ENCODE measurements at regions not wholly inside any gene's neighbourhood (a gene's known extent, or its start where the extent isn't known, plus 50 kb on each side); places are given as distances from the start of the nearest gene placed in this dataset.

DNA sequence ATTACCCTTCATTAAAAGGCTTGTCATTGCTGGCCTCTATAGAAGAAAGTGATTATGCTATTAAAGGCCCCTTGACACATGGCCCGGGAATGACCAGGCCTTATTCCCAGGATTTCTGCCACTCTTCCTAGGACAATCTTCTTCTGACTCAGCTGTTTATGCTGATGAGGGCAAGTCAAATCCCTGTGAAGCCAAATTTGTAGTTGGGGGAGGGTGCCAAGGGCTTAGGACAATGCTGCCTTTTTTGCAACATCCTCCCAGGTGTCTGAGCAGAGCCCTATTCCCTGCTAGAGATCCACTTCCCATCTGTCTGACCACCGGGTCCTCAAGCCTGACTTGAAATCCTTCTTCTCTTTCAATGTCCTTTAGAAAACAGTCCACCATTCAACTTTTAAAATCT, 230.7 kb upstream of the SRRM4 start:
- DNase-seq, result no peak
- Histone ChIP-seq H3K9me3 (ENCODE audit: control insufficient read depth, low read length) (no peaks in the 10 kb centered on the region), H3K4me3 (ENCODE audit: low read length) (no peak overlapping the region), H3K9ac (ENCODE audit: extremely low read depth, low read length, poor library complexity, severe bottlenecking) (no peak overlapping the region), H3K27me3 (ENCODE audit: control insufficient read depth, insufficient read depth, low read length, poor library complexity, severe bottlenecking) (peaks cover under 1% of the 10 kb centered on the region), H3K4me1 (ENCODE audit: control insufficient read depth, insufficient read depth, low read length) (no peaks in the 10 kb centered on the region), H3K27ac (ENCODE audit: low read depth, low read length) (no peak overlapping the region), H3K36me3 (ENCODE audit: control insufficient read depth, insufficient read depth, low read length) (no peaks in the 10 kb centered on the region)
- TF ChIP-seq, protein P1, sequence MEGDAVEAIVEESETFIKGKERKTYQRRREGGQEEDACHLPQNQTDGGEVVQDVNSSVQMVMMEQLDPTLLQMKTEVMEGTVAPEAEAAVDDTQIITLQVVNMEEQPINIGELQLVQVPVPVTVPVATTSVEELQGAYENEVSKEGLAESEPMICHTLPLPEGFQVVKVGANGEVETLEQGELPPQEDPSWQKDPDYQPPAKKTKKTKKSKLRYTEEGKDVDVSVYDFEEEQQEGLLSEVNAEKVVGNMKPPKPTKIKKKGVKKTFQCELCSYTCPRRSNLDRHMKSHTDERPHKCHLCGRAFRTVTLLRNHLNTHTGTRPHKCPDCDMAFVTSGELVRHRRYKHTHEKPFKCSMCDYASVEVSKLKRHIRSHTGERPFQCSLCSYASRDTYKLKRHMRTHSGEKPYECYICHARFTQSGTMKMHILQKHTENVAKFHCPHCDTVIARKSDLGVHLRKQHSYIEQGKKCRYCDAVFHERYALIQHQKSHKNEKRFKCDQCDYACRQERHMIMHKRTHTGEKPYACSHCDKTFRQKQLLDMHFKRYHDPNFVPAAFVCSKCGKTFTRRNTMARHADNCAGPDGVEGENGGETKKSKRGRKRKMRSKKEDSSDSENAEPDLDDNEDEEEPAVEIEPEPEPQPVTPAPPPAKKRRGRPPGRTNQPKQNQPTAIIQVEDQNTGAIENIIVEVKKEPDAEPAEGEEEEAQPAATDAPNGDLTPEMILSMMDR (conservative IDR thresholded peaks at IDR 0.05), result no peak
- no peaks in the 10 kb centered on the region for H3K4me1 Mint-ChIP-seq
- H3K4me3 Mint-ChIP-seq, result no peak overlapping the region
- H3K9me3 Mint-ChIP-seq, result no peaks in the 10 kb centered on the region
- 64 to 85% methylated on average over 2 of the region's 2 CpGs for WGBS, 2 experiments (ENCODE audit: insufficient coverage in 1 of 2, insufficient read length in 1 of 2)
- H3K27ac Mint-ChIP-seq, result no peak overlapping the region
- no peaks in the 10 kb centered on the region for H3K36me3 Mint-ChIP-seq (ENCODE audit: low read depth)
- H3K27me3 Mint-ChIP-seq (ENCODE audit: insufficient read depth), result peaks cover 4% of the 10 kb centered on the region

DNA sequence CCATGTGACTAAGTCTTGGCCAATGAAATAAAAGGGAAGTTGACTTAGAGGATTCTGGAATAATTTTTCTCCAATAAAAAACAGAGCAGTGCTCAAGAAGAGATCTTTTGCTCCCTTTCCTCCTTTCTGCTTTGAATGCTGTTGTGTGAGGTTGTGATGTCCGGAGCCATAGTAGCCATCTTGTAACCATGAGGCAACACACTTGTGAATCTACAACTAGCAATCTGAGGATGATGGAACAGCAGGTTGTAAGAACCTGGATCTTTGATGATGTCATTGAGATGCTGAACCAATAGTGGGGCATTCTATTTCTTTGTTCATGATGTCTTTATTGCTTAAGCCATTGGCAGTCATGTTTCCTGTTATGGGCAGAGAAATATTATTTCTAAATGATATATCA, 230.0 kb upstream of the SRRM4 start:
- DNase-seq, result no peak
- Mint-ChIP-seq H3K27ac (no peak overlapping the region), H3K27me3 (ENCODE audit: insufficient read depth) (peaks cover 9% of the 10 kb centered on the region), H3K4me3 (no peak overlapping the region), H3K36me3 (ENCODE audit: low read depth) (no peaks in the 10 kb centered on the region), H3K9me3 (no peaks in the 10 kb centered on the region), H3K4me1 (no peaks in the 10 kb centered on the region)
- H3K36me3 ChIP-seq (ENCODE audit: control insufficient read depth, insufficient read depth, low read length), result no peaks in the 10 kb centered on the region
- TF ChIP-seq, protein P1 (conservative IDR thresholded peaks at IDR 0.05), result no peak
- no peaks in the 10 kb centered on the region for H3K4me1 ChIP-seq (ENCODE audit: control insufficient read depth, insufficient read depth, low read length)
- no peaks in the 10 kb centered on the region for H3K9me3 ChIP-seq (ENCODE audit: control insufficient read depth, low read length)
- H3K27me3 ChIP-seq (ENCODE audit: control insufficient read depth, insufficient read depth, low read length, poor library complexity, severe bottlenecking), result peaks cover 7% of the 10 kb centered on the region
- H3K4me3 ChIP-seq (ENCODE audit: low read length), result no peak overlapping the region
- no peak overlapping the region for H3K9ac ChIP-seq (ENCODE audit: extremely low read depth, low read length, poor library complexity, severe bottlenecking)
- no peak overlapping the region for H3K27ac ChIP-seq (ENCODE audit: low read depth, low read length)
- WGBS, 2 experiments (ENCODE audit: insufficient coverage in 1 of 2, insufficient read length in 1 of 2), result 89% methylated on average over 1 of the region's 1 CpG; no CpG with 5 or more reads in 1 of the 2 experiments

DNA sequence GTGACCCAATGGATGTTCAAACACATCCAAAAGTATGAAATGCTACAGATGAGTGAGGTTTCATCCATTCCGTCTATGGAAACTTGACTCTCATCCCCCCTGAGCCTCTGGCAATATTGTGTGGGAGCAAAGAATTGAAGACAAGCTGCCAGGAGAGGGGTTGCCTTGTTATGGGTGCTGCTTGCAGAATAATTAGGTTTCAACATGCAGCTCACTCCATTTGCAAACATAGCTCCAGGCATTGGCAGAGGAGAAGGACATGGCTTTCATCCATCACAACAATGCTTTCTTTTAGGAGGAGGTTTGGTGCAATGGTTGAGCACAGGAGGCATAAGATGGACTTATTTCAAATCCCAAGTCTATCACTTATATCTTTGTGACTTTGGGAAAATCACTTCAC, 220.7 kb upstream of the SRRM4 start:
- no peak overlapping the region for H3K4me3 Mint-ChIP-seq
- DNase-seq, result no peak
- TF ChIP-seq, protein P1 (conservative IDR thresholded peaks at IDR 0.05), result no peak

More for the DNA sequence above, 220.7 kb upstream of the SRRM4 start:
- Mint-ChIP-seq H3K9me3 (no peaks in the 10 kb centered on the region), H3K36me3 (ENCODE audit: low read depth) (no peaks in the 10 kb centered on the region), H3K27me3 (ENCODE audit: insufficient read depth) (peaks cover 14% of the 10 kb centered on the region), H3K27ac (no peak overlapping the region), H3K4me1 (no peaks in the 10 kb centered on the region)
- no peaks in the 10 kb centered on the region for H3K4me1 ChIP-seq (ENCODE audit: control insufficient read depth, insufficient read depth, low read length)
- H3K9me3 ChIP-seq (ENCODE audit: control insufficient read depth, low read length), result no peaks in the 10 kb centered on the region
- H3K36me3 ChIP-seq (ENCODE audit: control insufficient read depth, insufficient read depth, low read length), result no peaks in the 10 kb centered on the region
- 94% methylated on average over 1 of the region's 1 CpG; no CpG with 5 or more reads in 1 of the 2 experiments for WGBS, 2 experiments (ENCODE audit: insufficient coverage in 1 of 2, insufficient read length in 1 of 2)
- no peak overlapping the region for H3K9ac ChIP-seq (ENCODE audit: extremely low read depth, low read length, poor library complexity, severe bottlenecking)
- H3K27me3 ChIP-seq (ENCODE audit: control insufficient read depth, insufficient read depth, low read length, poor library complexity, severe bottlenecking), result peaks cover 7% of the 10 kb centered on the region
- no peak overlapping the region for H3K27ac ChIP-seq (ENCODE audit: low read depth, low read length)
- no peak overlapping the region for H3K4me3 ChIP-seq (ENCODE audit: low read length)
